HEK293T (cell line): ENCODE measurements at regions not wholly inside any gene's neighbourhood (a gene's known extent, or its start where the extent isn't known, plus 50 kb on each side); places are given as distances from the start of the nearest gene placed in this dataset.

Source experiments
- ARNT ChIP-seq: fragments of 450-650 bp; IDR thresholded peaks from 2 replicates; pipeline ENCODE4 v1.6.1; 2017; ENCODE audit warnings: mild to moderate bottlenecking
- BHLHE40 ChIP-seq: fragments of 450-650 bp; IDR thresholded peaks from 2 replicates; pipeline ENCODE4 v1.6.1; 2016; ENCODE audit warnings: mild to moderate bottlenecking, moderate library complexity, borderline replicate concordance
- FOXA1 ChIP-seq: fragments of 450-650 bp; IDR thresholded peaks from 2 replicates; pipeline ENCODE4 v1.6.1; 2016; ENCODE audit warnings: mild to moderate bottlenecking
- FOXK2 ChIP-seq: fragments of 450-650 bp; IDR thresholded peaks from 2 replicates; pipeline ENCODE4 v1.6.1; 2016; ENCODE audit warnings: mild to moderate bottlenecking
- FOXM1 ChIP-seq: fragments of 450-650 bp; IDR thresholded peaks from 2 replicates; pipeline ENCODE4 v1.6.1; 2017; ENCODE audit warnings: mild to moderate bottlenecking, borderline replicate concordance
- HDGF ChIP-seq: fragments of 450-650 bp; IDR thresholded peaks from 2 replicates; pipeline ENCODE4 v1.6.1; 2017; ENCODE audit warnings: antibody characterized with exemption, borderline replicate concordance
- PKNOX1 ChIP-seq: fragments of 450-650 bp; IDR thresholded peaks from 2 replicates; pipeline ENCODE4 v1.6.1; 2016
- SP1 ChIP-seq: fragments of 450-650 bp; IDR thresholded peaks from 2 replicates; pipeline ENCODE4 v1.6.1; 2017
- SUZ12 ChIP-seq: fragments of 450-650 bp; IDR thresholded peaks from 2 replicates; pipeline ENCODE4 v1.6.1; 2016; ENCODE audit warnings: mild to moderate bottlenecking
- TARDBP ChIP-seq: fragments of 450-650 bp; IDR thresholded peaks from 2 replicates; pipeline ENCODE4 v1.6.1; 2016
- ZNF384 ChIP-seq: fragments of 450-650 bp; IDR thresholded peaks from 2 replicates; pipeline ENCODE4 v1.6.1; 2016

DNA sequence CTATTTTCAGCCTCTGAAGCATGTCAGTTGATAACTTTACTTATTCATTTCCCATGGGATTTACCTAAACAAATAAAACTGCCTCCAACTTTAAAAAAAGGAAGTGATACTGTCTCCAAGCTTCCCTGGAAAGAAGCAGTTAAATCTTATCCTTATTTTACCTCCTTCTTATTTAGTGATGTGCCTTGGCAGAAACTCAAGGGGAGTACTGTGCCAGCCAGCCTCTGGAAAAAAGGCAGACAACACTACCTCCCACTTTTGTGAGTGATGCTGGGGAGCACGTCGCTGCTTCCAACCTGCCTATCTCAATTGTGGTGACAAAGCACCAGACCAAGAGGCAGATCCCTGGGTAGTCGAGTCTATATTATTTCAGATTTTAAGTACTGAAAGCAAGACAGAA is 765.6 kb downstream of the DIAPH3 start:
- TF ChIP-seq TARDBP: no peak
- TF ChIP-seq SUZ12: no peak
- no peak for TF ChIP-seq FOXM1
- TF ChIP-seq FOXK2: no peak
- no peak for TF ChIP-seq BHLHE40
- TF ChIP-seq HDGF: no peak
- no peak for TF ChIP-seq ZNF384
- TF ChIP-seq SP1: no peak
- TF ChIP-seq PKNOX1: no peak
- no peak for TF ChIP-seq FOXA1
- TF ChIP-seq ARNT: no peak
